IgD-negative memory B cell (primary cell): ENCODE measurements at regions not wholly inside any gene's neighbourhood (a gene's known extent, or its start where the extent isn't known, plus 50 kb on each side); places are given as distances from the start of the nearest gene placed in this dataset.
A peak's percentile ranks its signal among the peaks of the same experiment; 100 is the strongest.

Source experiments
- H3K27ac Mint-ChIP-seq, 3 donors: one replicate each; pipeline ENCODE4 v1.8.0; 2020 to 2022; ENCODE audit warnings: mild to moderate bottlenecking in 3 of 3, mixed read lengths in 3 of 3, moderate library complexity in 1 of 3
- H3K27me3 Mint-ChIP-seq: one replicate; pipeline ENCODE4 v1.8.0; 2021; ENCODE audit warnings: mixed read lengths
- H3K36me3 Mint-ChIP-seq: one replicate; pipeline ENCODE4 v1.8.0; 2020; ENCODE audit warnings: mild to moderate bottlenecking, mixed read lengths
- H3K4me1 Mint-ChIP-seq, 3 donors: one replicate each; pipeline ENCODE4 v1.8.0; 2020 to 2022; ENCODE audit warnings: mixed read lengths in 3 of 3, mild to moderate bottlenecking in 1 of 3
- H3K4me3 Mint-ChIP-seq, 4 donors: one replicate each; pipeline ENCODE4 v1.8.0; 2020 to 2022; ENCODE audit warnings: mild to moderate bottlenecking in 4 of 4, mixed read lengths in 4 of 4, moderate library complexity in 3 of 4
- H3K9me3 Mint-ChIP-seq, 3 donors: one replicate each; pipeline ENCODE4 v1.8.0; 2020 to 2021; ENCODE audit warnings: mixed read lengths in 3 of 3, mild to moderate bottlenecking in 1 of 3

DNA sequence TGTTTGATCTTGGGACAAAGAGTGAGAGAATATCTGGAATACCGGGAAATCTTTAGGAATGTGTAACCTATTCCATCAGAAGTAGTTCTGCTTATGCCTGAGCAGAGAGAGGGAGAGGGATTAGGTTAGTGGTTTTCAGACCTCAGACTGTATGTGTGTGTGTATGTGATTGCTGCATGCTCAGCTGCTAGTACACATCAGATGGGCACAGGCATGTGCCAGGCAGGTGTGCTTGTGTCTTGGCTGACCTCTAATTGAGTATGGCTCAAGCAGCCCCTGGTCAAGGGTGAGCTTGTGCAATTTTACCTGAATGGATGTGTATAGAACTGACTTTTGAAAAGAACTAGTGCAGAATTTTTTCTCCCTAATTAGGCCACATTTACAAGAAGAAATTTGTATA, 91.2 kb downstream of the INSIG2 start:
- Mint-ChIP-seq H3K4me3 (no peak overlapping the region), H3K27me3 (peaks cover 5% of the 10 kb centered on the region), H3K27ac (no peak overlapping the region), H3K4me1 (peaks cover 0 to 2% (median 2%) of the 10 kb centered on the region in 3 donors), H3K36me3 (no peaks in the 10 kb centered on the region), H3K9me3 (no peaks in the 10 kb centered on the region)

DNA sequence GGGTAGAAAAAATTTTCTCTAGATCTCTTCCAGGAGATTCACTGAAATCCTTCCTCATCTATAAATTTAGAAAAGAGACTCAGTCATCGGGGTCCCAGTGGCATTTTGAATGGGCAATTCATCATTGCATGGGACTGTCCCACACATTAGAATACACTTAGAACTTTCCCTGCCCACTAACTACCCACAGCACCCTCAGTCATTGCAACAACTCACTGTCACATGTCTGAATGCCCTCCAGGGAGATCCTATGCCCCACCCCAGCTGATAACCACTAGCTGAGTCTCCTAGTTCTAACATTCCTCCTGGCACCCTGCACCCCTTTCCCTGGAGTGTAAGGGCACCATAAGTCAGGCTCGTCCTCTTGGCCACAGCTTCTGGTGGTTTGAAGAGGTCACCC, 89.6 kb downstream of the INSIG2 start:
- no peak overlapping the region for H3K4me3 Mint-ChIP-seq
- no peaks in the 10 kb centered on the region for H3K36me3 Mint-ChIP-seq
- no peak overlapping the region for H3K27ac Mint-ChIP-seq
- peaks cover 11% of the 10 kb centered on the region for H3K27me3 Mint-ChIP-seq
- H3K9me3 Mint-ChIP-seq: no peaks in the 10 kb centered on the region
- peaks cover 0 to 2% (median 2%) of the 10 kb centered on the region in 3 donors for H3K4me1 Mint-ChIP-seq

DNA sequence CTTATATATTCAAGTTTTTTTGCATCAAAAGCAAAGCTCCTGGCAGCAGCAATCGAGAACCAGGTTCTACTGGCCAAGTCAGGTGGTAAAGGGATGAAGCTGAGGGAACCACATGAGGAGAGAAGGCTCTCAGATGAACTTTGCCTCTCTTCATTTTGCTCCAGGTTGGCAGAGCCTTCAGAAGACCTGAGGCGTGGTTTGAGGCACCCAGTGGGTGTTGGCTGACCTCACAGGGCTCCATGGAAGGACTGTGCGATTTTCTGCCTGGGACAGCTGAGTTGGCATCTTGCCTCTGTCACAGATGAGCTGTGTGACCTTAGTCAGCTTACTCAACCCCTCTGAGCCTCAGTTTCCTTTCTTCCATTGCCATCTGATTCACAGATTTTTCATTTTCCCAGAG, 89.0 kb downstream of the INSIG2 start:
- Mint-ChIP-seq H3K4me1 (peaks cover 0 to 2% (median 2%) of the 10 kb centered on the region in 3 donors), H3K27me3 (peaks cover 12% of the 10 kb centered on the region), H3K27ac (no peak overlapping the region), H3K36me3 (no peaks in the 10 kb centered on the region), H3K9me3 (peaks cover 0 to 1% (median 0%) of the 10 kb centered on the region in 3 donors), H3K4me3 (no peak overlapping the region)

DNA sequence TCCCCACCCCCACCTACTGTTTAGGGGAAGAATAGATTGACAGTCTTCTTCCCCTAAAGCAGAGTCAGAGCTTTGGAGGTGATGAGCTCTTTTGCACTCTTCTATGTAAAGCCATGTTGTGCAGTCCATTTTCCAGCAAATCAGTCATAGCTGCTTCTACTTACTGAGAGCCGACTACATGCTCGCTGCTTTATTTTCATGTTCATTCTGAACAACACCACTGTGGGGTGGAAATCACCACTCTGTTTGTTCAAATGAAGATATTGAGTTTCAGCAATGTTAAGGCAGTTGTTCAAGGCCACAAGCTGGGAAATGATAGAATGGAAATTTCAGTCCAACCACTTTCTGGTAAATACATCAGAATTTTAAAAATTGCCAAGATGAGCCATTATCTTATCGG, 88.3 kb downstream of the INSIG2 start:
- peaks cover 12% of the 10 kb centered on the region for H3K27me3 Mint-ChIP-seq
- H3K4me3 Mint-ChIP-seq: no peak overlapping the region
- H3K27ac Mint-ChIP-seq: no peak overlapping the region
- peaks cover 0 to 2% (median 2%) of the 10 kb centered on the region in 3 donors for H3K4me1 Mint-ChIP-seq
- no peaks in the 10 kb centered on the region for H3K36me3 Mint-ChIP-seq
- peaks cover 0 to 1% (median 0%) of the 10 kb centered on the region in 3 donors for H3K9me3 Mint-ChIP-seq

DNA sequence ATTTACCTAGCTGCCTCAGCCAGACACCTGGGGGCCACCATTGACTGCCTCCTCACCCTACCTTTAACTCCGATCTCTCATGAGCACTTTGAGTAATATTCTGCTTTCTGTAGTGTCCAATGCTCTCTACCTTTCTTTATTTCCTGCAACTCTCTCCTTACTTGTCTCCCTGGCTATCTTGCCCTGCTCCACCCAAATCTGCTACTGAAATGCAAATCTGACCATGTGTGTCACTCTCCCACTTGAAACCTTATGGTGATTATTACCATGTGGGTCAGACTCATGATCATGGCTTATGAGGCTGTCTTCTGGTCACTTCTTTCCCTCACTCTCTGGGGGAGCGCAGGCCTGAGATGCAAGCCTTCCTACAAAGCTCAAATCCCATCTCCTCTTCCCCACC, 83.3 kb downstream of the INSIG2 start:
- Mint-ChIP-seq H3K9me3 (peaks cover 0 to 1% (median 0%) of the 10 kb centered on the region in 3 donors), H3K36me3 (no peaks in the 10 kb centered on the region), H3K27me3 (peaks cover 11% of the 10 kb centered on the region), H3K4me3 (no peak overlapping the region), H3K27ac (no peak overlapping the region), H3K4me1 (peaks cover 3 to 5% (median 4%) of the 10 kb centered on the region in 3 donors)

DNA sequence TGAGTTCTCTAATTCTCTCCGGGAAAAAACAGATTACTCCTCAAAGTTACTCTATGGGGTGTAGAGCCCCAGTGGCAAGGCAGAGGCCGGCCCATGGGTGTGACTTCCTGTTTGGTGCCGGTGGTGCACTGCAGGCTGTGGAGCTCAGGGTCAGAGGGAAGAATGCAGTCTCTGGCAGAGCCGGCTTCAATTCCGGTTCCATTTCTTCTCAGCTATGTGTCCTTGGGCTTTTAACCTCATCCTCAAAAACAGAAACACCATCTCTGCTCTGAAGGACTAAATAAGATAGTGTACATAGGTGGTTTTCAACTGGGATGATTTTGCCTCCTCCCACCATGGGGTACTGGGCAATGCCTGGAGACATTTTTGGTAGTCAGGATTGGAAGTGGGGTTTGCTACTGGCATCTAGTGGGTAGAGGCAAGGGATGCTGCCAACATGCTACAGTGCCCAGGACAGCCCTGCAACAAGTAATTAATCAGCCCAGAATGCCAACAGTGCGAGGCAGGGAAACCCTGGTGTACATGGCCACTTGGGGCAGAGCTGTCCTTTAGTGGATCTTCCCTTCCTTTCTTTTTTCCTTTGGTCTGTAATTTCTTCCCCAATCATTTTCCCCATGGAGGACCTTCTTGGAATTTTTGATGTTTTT, 81.2 kb downstream of the INSIG2 start:
- peaks cover 2% of the 10 kb centered on the region for H3K36me3 Mint-ChIP-seq
- H3K4me1 Mint-ChIP-seq: peaks cover 3 to 5% (median 4%) of the 10 kb centered on the region in 3 donors
- peak overlapping the region in 1 of 4 donors; percentile 78 for H3K4me3 Mint-ChIP-seq
- H3K9me3 Mint-ChIP-seq: peaks cover 0 to 7% (median 0%) of the 10 kb centered on the region in 3 donors
- peaks cover 13% of the 10 kb centered on the region for H3K27me3 Mint-ChIP-seq
- no peak overlapping the region for H3K27ac Mint-ChIP-seq

DNA sequence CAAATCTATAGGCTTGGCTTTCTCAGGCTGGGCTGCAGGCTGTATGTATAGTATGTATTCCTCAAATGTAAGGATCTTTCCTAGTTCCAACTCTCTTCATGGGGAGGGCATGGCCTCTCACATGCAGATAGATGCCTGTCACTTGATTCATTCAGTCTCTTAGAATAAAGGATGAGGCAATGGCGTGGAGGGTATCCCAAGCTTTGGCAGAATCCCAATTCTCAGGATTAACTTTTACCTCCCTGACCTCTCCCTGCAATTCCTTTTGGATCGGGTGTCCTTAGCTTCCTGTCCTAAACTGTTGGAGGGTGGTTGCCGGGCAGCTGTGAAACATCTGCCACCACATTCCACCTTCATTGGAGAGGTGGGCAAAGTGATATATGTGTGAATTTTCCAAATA, 80.3 kb downstream of the INSIG2 start:
- no peak overlapping the region for H3K4me3 Mint-ChIP-seq
- H3K27ac Mint-ChIP-seq: no peak overlapping the region
- H3K4me1 Mint-ChIP-seq: peaks cover 3 to 5% (median 4%) of the 10 kb centered on the region in 3 donors
- peaks cover 2% of the 10 kb centered on the region for H3K36me3 Mint-ChIP-seq
- peaks cover 13% of the 10 kb centered on the region for H3K27me3 Mint-ChIP-seq
- H3K9me3 Mint-ChIP-seq: peaks cover 0 to 7% (median 0%) of the 10 kb centered on the region in 3 donors

DNA sequence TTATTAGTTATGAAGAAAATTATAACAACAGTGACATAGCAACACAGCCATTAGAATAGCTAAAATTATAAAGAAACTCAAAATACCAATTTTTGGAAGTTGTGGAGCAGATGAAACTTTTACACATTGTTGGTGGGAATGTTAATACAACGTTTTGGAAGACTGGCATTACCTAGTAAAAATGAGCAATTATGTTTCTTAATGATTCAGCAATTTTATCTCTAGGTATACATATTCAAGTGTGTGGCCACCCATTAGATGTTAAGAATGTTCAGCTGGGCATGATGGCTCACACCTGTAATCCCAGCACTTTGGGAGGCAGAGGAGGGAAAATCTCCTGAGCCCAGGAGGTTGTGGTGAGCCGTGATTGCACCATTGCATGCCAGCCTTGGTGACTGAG, 78.8 kb downstream of the INSIG2 start:
- H3K4me1 Mint-ChIP-seq: peaks cover 3 to 5% (median 4%) of the 10 kb centered on the region in 3 donors
- H3K9me3 Mint-ChIP-seq: peaks cover 0 to 7% (median 3%) of the 10 kb centered on the region in 3 donors
- peaks cover 6% of the 10 kb centered on the region for H3K27me3 Mint-ChIP-seq
- peaks cover 4% of the 10 kb centered on the region for H3K36me3 Mint-ChIP-seq
- no peak overlapping the region for H3K27ac Mint-ChIP-seq
- H3K4me3 Mint-ChIP-seq: no peak overlapping the region

DNA sequence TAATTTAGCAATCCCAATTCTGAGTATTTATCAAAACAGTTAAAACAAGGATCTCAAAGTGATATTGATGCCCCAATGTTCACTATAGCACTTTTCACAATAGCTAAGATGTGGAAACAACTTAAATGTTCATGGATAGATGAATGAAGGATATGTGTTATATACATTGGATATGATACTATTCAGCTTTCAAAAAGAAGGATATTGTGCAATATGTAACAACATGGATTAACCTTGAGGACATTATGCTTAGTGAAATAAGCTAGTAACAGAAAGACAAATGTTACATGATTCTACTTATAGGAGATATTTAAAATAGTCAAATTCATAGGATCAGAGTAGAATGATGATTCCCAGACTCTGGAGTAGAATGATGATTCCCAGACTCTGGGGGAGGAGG, 78.0 kb downstream of the INSIG2 start:
- H3K4me1 Mint-ChIP-seq: peaks cover 3 to 5% (median 4%) of the 10 kb centered on the region in 3 donors
- peaks cover 0 to 7% (median 3%) of the 10 kb centered on the region in 3 donors for H3K9me3 Mint-ChIP-seq
- peaks cover 7% of the 10 kb centered on the region for H3K27me3 Mint-ChIP-seq
- H3K27ac Mint-ChIP-seq: no peak overlapping the region
- H3K36me3 Mint-ChIP-seq: peaks cover 4% of the 10 kb centered on the region
- H3K4me3 Mint-ChIP-seq: no peak overlapping the region

DNA sequence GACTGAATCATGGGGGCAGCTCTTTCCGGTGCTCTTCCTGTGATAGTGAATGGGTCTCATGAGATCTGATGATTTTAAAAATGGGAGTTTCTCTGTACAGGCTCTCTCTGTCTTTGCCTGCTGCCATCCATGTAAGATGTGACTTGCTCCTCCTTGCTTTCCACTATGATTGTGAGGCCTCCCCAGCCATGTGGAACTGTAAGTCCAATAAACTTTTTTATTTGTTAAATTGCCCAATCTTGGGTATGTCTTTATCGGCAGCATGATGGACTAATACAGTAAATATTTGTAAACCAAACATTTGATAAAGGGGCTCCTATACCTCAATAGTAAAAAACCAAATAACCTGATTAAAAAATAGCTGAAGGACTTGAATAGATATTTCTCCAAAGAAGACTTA, 77.3 kb downstream of the INSIG2 start:
- Mint-ChIP-seq H3K9me3 (peaks cover 0 to 7% (median 3%) of the 10 kb centered on the region in 3 donors), H3K27ac (no peak overlapping the region), H3K4me3 (no peak overlapping the region), H3K36me3 (peaks cover 4% of the 10 kb centered on the region), H3K27me3 (peaks cover 10% of the 10 kb centered on the region), H3K4me1 (peaks cover 3 to 5% (median 4%) of the 10 kb centered on the region in 3 donors)
